GM21737 (cell line): ENCODE measurements at regions not wholly inside any gene's neighbourhood (a gene's known extent, or its start where the extent isn't known, plus 50 kb on each side); places are given as distances from the start of the nearest gene placed in this dataset.

Experiments
- ATAC-seq: cut with Tn5 transposase; IDR thresholded peaks from one replicate; pipeline ENCODE4 v1.9.1; 2021; ENCODE audit warnings: mild to moderate bottlenecking, moderate library complexity; ENCODE audit not compliant: unreplicated experiment

- no peak for ATAC-seq
Measured at GRCh38 chr1:117798550-117798949, 130.9 kb downstream of the GDAP2 start.

GRCh38 chr1:117802531-117803257 is 126.7 kb downstream of the GDAP2 start:
- ATAC-seq, result no peak

- no peak for ATAC-seq
Measured at GRCh38 chr1:117803318-117803717, 126.1 kb downstream of the GDAP2 start.

- ATAC-seq, result no peak
Measured at GRCh38 chr1:117809764-117810163, 119.7 kb downstream of the GDAP2 start.

- no peak for ATAC-seq
Measured at GRCh38 chr1:117810553-117810952, 118.9 kb downstream of the GDAP2 start.

GRCh38 chr1:117812869-117813511 is 116.4 kb downstream of the GDAP2 start:
- no peak for ATAC-seq
